HK-2 (cell line): ENCODE measurements at regions not wholly inside any gene's neighbourhood (a gene's known extent, or its start where the extent isn't known, plus 50 kb on each side); places are given as distances from the start of the nearest gene placed in this dataset.
"Not testable (repeated sequence)": the region's sequence is repeated elsewhere in the genome, so short reads cannot be mapped to it uniquely, and the experiment has no call there.

Source experiments
- DNase-seq: peaks from one replicate; pipeline ENCODE4 v3.0.0-alpha.2; 2018; ENCODE audit not compliant: unreplicated experiment

GRCh38 chr10:25713894-25714240 lies 220.2 kb upstream of the MYO3A start:
- no peak for DNase-seq

GRCh38 chr10:25724241-25724640 lies 209.8 kb upstream of the MYO3A start:
- no peak for DNase-seq

GRCh38 chr10:25725917-25726716 lies 207.9 kb upstream of the MYO3A start:
- peak; percentile 8 for DNase-seq

- no peak for DNase-seq
Observed at GRCh38 chr10:25738776-25739175, 195.3 kb upstream of the MYO3A start.

- DNase-seq: no peak
Observed at GRCh38 chr10:25743832-25744231, 190.2 kb upstream of the MYO3A start.

- no peak for DNase-seq
Observed at GRCh38 chr10:25744574-25744973, 189.5 kb upstream of the MYO3A start.

- DNase-seq: no peak
Observed at GRCh38 chr10:25745976-25746375, 188.1 kb upstream of the MYO3A start.

GRCh38 chr10:25747084-25747483 lies 186.9 kb upstream of the MYO3A start:
- peak; percentile 19 for DNase-seq

GRCh38 chr10:25748509-25748908 lies 185.5 kb upstream of the MYO3A start:
- DNase-seq: no peak

GRCh38 chr10:25753776-25754175 lies 180.3 kb upstream of the MYO3A start:
- peak; percentile 37 for DNase-seq

GRCh38 chr10:25755874-25756273 lies 178.2 kb upstream of the MYO3A start:
- DNase-seq: not testable (repeated sequence)

- DNase-seq: no peak
Observed at GRCh38 chr10:25756784-25757183, 177.2 kb upstream of the MYO3A start.

- DNase-seq: no peak
Observed at GRCh38 chr10:25758041-25758457, 176.0 kb upstream of the MYO3A start.

GRCh38 chr10:25758511-25758910 lies 175.5 kb upstream of the MYO3A start:
- DNase-seq: no peak

- DNase-seq: no peak
Observed at GRCh38 chr10:25761937-25762336, 172.1 kb upstream of the MYO3A start.

GRCh38 chr10:25766213-25766612 lies 167.8 kb upstream of the MYO3A start:
- DNase-seq: no peak

- DNase-seq: no peak
Observed at GRCh38 chr10:25766687-25767221, 167.3 kb upstream of the MYO3A start.

GRCh38 chr10:25768167-25768566 lies 165.9 kb upstream of the MYO3A start:
- no peak for DNase-seq

GRCh38 chr10:25778646-25779045 lies 155.4 kb upstream of the MYO3A start:
- DNase-seq: no peak

GRCh38 chr10:25786161-25786560 lies 147.9 kb upstream of the MYO3A start:
- DNase-seq: no peak

- no peak for DNase-seq
Observed at GRCh38 chr10:25786899-25787298, 147.1 kb upstream of the MYO3A start.

- DNase-seq: no peak
Observed at GRCh38 chr10:25797888-25798429, 136.1 kb upstream of the MYO3A start.

GRCh38 chr10:25804505-25804904 lies 129.5 kb upstream of the MYO3A start:
- DNase-seq: no peak
